Right lobe of liver (tissue), 4 donors: ENCODE measurements at regions not wholly inside any gene's neighbourhood (a gene's known extent, or its start where the extent isn't known, plus 50 kb on each side); places are given as distances from the start of the nearest gene placed in this dataset.

Experiments
- POLR2A ChIP-seq: fragments of 450-650 bp; IDR thresholded peaks from one replicate; pipeline ENCODE4 v1.6.1; 2017; ENCODE audit warnings: antibody characterized with exemption, mild to moderate bottlenecking
- TF ChIP-seq, protein P1 (sequence below), 4 donors: fragments of 200-600 bp in 3 of 4; fragments of 450-650 bp in 1 of 4; IDR thresholded peaks; one replicate each; pipeline versions ENCODE4 v1.5.1 to v1.8.0; 2016 to 2022; ENCODE audit warnings: antibody characterized with exemption in 4 of 4, mild to moderate bottlenecking in 2 of 4
- donor health status: DM: no; HTN: no; CAD: no.
- donor health status: DM: no; HTN: no; CAD: no.
- donor health status: DM: no; HTN: yes; CAD: no.

- TF ChIP-seq, protein P1, sequence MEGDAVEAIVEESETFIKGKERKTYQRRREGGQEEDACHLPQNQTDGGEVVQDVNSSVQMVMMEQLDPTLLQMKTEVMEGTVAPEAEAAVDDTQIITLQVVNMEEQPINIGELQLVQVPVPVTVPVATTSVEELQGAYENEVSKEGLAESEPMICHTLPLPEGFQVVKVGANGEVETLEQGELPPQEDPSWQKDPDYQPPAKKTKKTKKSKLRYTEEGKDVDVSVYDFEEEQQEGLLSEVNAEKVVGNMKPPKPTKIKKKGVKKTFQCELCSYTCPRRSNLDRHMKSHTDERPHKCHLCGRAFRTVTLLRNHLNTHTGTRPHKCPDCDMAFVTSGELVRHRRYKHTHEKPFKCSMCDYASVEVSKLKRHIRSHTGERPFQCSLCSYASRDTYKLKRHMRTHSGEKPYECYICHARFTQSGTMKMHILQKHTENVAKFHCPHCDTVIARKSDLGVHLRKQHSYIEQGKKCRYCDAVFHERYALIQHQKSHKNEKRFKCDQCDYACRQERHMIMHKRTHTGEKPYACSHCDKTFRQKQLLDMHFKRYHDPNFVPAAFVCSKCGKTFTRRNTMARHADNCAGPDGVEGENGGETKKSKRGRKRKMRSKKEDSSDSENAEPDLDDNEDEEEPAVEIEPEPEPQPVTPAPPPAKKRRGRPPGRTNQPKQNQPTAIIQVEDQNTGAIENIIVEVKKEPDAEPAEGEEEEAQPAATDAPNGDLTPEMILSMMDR (IDR thresholded peaks at IDR 0.05): no peak
- no peak for TF ChIP-seq POLR2A
Observed at GRCh38 chr22:49624421-49625177, 203.1 kb downstream of the BRD1 start.
